Liver (tissue), 8 donors: ENCODE measurements at regions not wholly inside any gene's neighbourhood (a gene's known extent, or its start where the extent isn't known, plus 50 kb on each side); places are given as distances from the start of the nearest gene placed in this dataset.

ENCODE experiments used
- DNase-seq: peaks from one replicate; pipeline ENCODE4 v3.0.0-alpha.2; 2017; ENCODE audit warnings: low spot score
- H3K27ac ChIP-seq, 2 donors: one replicate each; pipeline ENCODE4 v1.7.0; 2013; ENCODE audit warnings: inconsistent platforms in 2 of 2, low read length in 2 of 2, control low read depth in 1 of 2, low read depth in 1 of 2, mild to moderate bottlenecking in 1 of 2
- H3K27me3 ChIP-seq, 4 donors: one replicate each; pipeline versions ENCODE4 v1.6.1 to v1.7.0; 2013; ENCODE audit warnings: low read length in 3 of 4, inconsistent platforms in 1 of 4, mild to moderate bottlenecking in 1 of 4, moderate library complexity in 1 of 4; ENCODE audit not compliant: control insufficient read depth in 4 of 4, insufficient read depth in 4 of 4
- H3K36me3 ChIP-seq, 4 donors: one replicate each; pipeline versions ENCODE4 v1.6.1 to v1.7.0; 2013; ENCODE audit warnings: low read length in 3 of 4, mild to moderate bottlenecking in 3 of 4, low read depth in 1 of 4, moderate library complexity in 1 of 4; ENCODE audit not compliant: control insufficient read depth in 4 of 4, insufficient read depth in 3 of 4
- H3K4me1 ChIP-seq, 4 donors: one replicate each; pipeline versions ENCODE4 v1.6.1 to v1.7.0; 2013; ENCODE audit warnings: low read length in 3 of 4, mild to moderate bottlenecking in 3 of 4, moderate library complexity in 1 of 4; ENCODE audit not compliant: control insufficient read depth in 4 of 4, insufficient read depth in 4 of 4
- H3K4me3 ChIP-seq, 3 donors: one replicate each; pipeline versions ENCODE4 v1.6.1 to v1.7.0; 2013; ENCODE audit warnings: low read length in 3 of 3, control low read depth in 1 of 3, low read depth in 1 of 3, mild to moderate bottlenecking in 1 of 3
- H3K9ac ChIP-seq, 2 donors: one replicate each; pipeline ENCODE4 v1.7.0; 2013; ENCODE audit warnings: low read length in 2 of 2, mild to moderate bottlenecking in 2 of 2, moderate library complexity in 2 of 2, control low read depth in 1 of 2, low read depth in 1 of 2
- H3K9me3 ChIP-seq, 4 donors: one replicate each; pipeline versions ENCODE4 v1.6.1 to v1.7.0; 2013; ENCODE audit warnings: low read length in 3 of 4; ENCODE audit not compliant: control insufficient read depth in 4 of 4
- CTCF ChIP-seq: fragments of 150-350 bp; IDR thresholded peaks from 2 replicates; pipeline ENCODE4 v1.5.1; 2017; ENCODE audit warnings: improper control_type of control experiment, low read depth, low read length; ENCODE audit not compliant: missing input control
- EGR1 ChIP-seq, 2 donors: IDR thresholded peaks; 2 replicates each; pipeline ENCODE4 v1.6.1; 2016 to 2018; ENCODE audit warnings: antibody characterized with exemption in 2 of 2, low read depth in 2 of 2
- FOXA1 ChIP-seq: IDR thresholded peaks from 2 replicates; pipeline ENCODE4 v1.6.1; 2016; ENCODE audit warnings: antibody characterized with exemption
- FOXA2 ChIP-seq: IDR thresholded peaks from 2 replicates; pipeline ENCODE4 v1.6.1; 2016; ENCODE audit warnings: antibody characterized with exemption
- GABPA ChIP-seq, 2 donors: IDR thresholded peaks in 1 of 2; conservative IDR thresholded peaks in 1 of 2; 2 replicates each; pipeline ENCODE4 v1.6.1; 2016; ENCODE audit warnings: antibody characterized with exemption in 2 of 2, mild to moderate bottlenecking in 1 of 2, moderate library complexity in 1 of 2
- HNF4A ChIP-seq, 2 donors: conservative IDR thresholded peaks; 2 replicates each; pipeline ENCODE4 v1.6.1; 2016; ENCODE audit warnings: antibody characterized with exemption in 2 of 2, mild to moderate bottlenecking in 2 of 2
- HNF4G ChIP-seq: IDR thresholded peaks from 2 replicates; pipeline ENCODE4 v1.6.1; 2016; ENCODE audit warnings: antibody characterized with exemption
- JUND ChIP-seq, 2 donors: IDR thresholded peaks; 2 replicates each; pipeline ENCODE4 v1.6.1; 2016; ENCODE audit warnings: antibody characterized with exemption in 2 of 2
- MAX ChIP-seq: IDR thresholded peaks from 2 replicates; pipeline ENCODE4 v1.6.1; 2016; ENCODE audit warnings: antibody characterized with exemption
- NR2F2 ChIP-seq: IDR thresholded peaks from 2 replicates; pipeline ENCODE4 v1.6.1; 2016; ENCODE audit warnings: antibody characterized with exemption
- RAD21 ChIP-seq, 2 donors: IDR thresholded peaks; 2 replicates each; pipeline ENCODE4 v1.6.1; 2016; ENCODE audit warnings: antibody characterized with exemption in 2 of 2, mild to moderate bottlenecking in 2 of 2
- REST ChIP-seq: IDR thresholded peaks from 2 replicates; pipeline ENCODE4 v1.6.1; 2016; ENCODE audit warnings: antibody characterized with exemption, mild to moderate bottlenecking
- RXRA ChIP-seq, 2 donors: IDR thresholded peaks; 2 replicates each; pipeline ENCODE4 v1.6.1; 2017 to 2018; ENCODE audit warnings: antibody characterized with exemption in 2 of 2, mild to moderate bottlenecking in 1 of 2
- SP1 ChIP-seq: IDR thresholded peaks from 2 replicates; pipeline ENCODE4 v1.6.1; 2018; ENCODE audit warnings: antibody characterized with exemption, mild to moderate bottlenecking
- TAF1 ChIP-seq: conservative IDR thresholded peaks from 2 replicates; pipeline ENCODE4 v1.6.1; 2016; ENCODE audit warnings: antibody characterized with exemption, mild to moderate bottlenecking
- YY1 ChIP-seq: IDR thresholded peaks from 2 replicates; pipeline ENCODE4 v1.6.1; 2016; ENCODE audit warnings: antibody characterized with exemption, mild to moderate bottlenecking
- ZBTB33 ChIP-seq: IDR thresholded peaks from 2 replicates; pipeline ENCODE4 v1.6.1; 2016; ENCODE audit warnings: antibody characterized with exemption
- WGBS: extraction: QIAGEN DNeasy Blood & Tissue Kit; methylation state at CpG from one replicate; pipeline ENCODE4 v1.1.7; 2013; 5-methylcytosine and 5-hydroxymethylcytosine counted together
- donor health status: healthy.
- donor health status: healthy.
- donor health status: healthy.
- donor health status: healthy.
- donor health status: healthy.

GRCh38 chr15:61582092-61582491 lies 353.0 kb upstream of the RORA start:
- H3K9ac ChIP-seq = no peak overlapping the region
- H3K9me3 ChIP-seq = no peaks in the 10 kb centered on the region
- WGBS = 33% methylated on average over 1 of the region's 1 CpG
- no peak overlapping the region for H3K27ac ChIP-seq
- no peak for DNase-seq
- TF ChIP-seq JUND (IDR thresholded peaks at IDR 0.05) (no peak), FOXA2 (no peak), MAX (no peak), HNF4G (no peak), NR2F2 (no peak), RXRA (IDR thresholded peaks at IDR 0.05) (no peak), GABPA (IDR thresholded peaks at IDR 0.05 in 1 of 2, conservative IDR thresholded peaks at IDR 0.05 in 1 of 2) (no peak), CTCF (no peak), REST (no peak), HNF4A (conservative IDR thresholded peaks at IDR 0.05) (no peak), YY1 (no peak), RAD21 (IDR thresholded peaks at IDR 0.05) (no peak), TAF1 (no peak), EGR1 (IDR thresholded peaks at IDR 0.05; ENCODE audit: low read depth in 2 of 2) (no peak), FOXA1 (no peak)
- H3K4me3 ChIP-seq = no peak overlapping the region
- H3K27me3 ChIP-seq = no peaks in the 10 kb centered on the region
- H3K36me3 ChIP-seq = no peaks in the 10 kb centered on the region
- H3K4me1 ChIP-seq = no peaks in the 10 kb centered on the region

- no peaks in the 10 kb centered on the region for H3K9me3 ChIP-seq
- no peak overlapping the region for H3K9ac ChIP-seq
- DNase-seq = no peak
- TF ChIP-seq RAD21 (IDR thresholded peaks at IDR 0.05) = no peak
- TF ChIP-seq FOXA2 = no peak
- TF ChIP-seq JUND (IDR thresholded peaks at IDR 0.05) = no peak
- no peak for TF ChIP-seq EGR1 (IDR thresholded peaks at IDR 0.05; ENCODE audit: low read depth in 2 of 2)
- TF ChIP-seq YY1 = no peak
- no peak for TF ChIP-seq ZBTB33
- no peak for TF ChIP-seq CTCF
- no peak for TF ChIP-seq MAX
- TF ChIP-seq SP1 = no peak
- no peak for TF ChIP-seq TAF1
- no peak overlapping the region for H3K27ac ChIP-seq
- no peaks in the 10 kb centered on the region for H3K4me1 ChIP-seq
- no peaks in the 10 kb centered on the region for H3K36me3 ChIP-seq
- 77% methylated on average over 1 of the region's 1 CpG for WGBS
- no peak overlapping the region for H3K4me3 ChIP-seq
- no peaks in the 10 kb centered on the region for H3K27me3 ChIP-seq
These were observed 346.5 kb upstream of the RORA start for GRCh38 chr15:61575597-61575996.
